ENCODE measurements at regions not wholly inside any gene's neighbourhood (a gene's known extent, or its start where the extent isn't known, plus 50 kb on each side); places are given as distances from the start of the nearest gene placed in this dataset.

DNA sequence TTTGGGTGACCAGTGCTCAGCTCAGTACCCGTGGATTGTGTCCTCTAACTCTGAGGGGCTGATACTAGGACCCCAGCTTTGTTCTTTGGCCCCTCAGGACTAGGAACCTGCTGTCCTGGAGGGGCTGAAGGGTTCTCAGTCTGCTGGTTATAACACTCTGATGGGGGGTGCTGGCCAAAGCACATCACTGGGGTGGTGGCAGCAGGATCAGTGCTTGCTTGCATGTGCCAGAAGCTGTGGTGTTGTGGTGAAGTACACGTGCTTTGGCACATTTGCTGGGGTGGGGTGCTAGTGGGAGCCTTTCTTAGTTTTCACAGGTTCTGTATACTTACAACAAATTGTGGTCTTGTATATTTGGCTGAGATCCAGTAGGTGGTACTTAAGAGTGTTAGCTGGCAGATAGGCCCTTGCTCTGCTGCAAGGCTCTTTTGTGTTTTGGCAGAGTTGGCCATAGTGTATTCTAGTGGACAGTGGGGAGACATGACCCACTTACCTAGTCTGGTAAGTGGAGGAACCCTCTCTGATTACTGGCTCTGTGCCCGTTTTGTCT, 344.3 kb downstream of the EDEM1 start:
- TF ChIP-seq EZH2 (optimal IDR thresholded peaks at IDR 0.05; ENCODE audit: low read depth, low read length) = no peak
- H3K9ac ChIP-seq (ENCODE audit: low read length) = no peak overlapping the region

DNA sequence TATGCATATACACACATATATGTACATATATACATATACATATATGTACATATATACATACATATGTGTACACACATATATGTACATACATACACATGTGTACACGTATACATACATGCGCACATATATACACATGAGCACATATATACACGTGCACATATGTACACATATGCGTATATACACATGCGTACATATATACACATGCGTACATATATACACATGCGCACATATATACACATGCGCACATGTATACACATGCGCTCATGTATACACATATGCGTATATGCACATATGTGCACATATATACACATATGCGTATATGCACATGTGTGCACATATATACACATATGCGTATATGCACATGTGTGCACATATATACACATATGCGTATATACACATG, 353.0 kb downstream of the EDEM1 start:
- TF ChIP-seq EZH2phosphoT487 (IDR thresholded peaks at IDR 0.05; ENCODE audit: low read length) = no peak
- TF ChIP-seq, protein P1, sequence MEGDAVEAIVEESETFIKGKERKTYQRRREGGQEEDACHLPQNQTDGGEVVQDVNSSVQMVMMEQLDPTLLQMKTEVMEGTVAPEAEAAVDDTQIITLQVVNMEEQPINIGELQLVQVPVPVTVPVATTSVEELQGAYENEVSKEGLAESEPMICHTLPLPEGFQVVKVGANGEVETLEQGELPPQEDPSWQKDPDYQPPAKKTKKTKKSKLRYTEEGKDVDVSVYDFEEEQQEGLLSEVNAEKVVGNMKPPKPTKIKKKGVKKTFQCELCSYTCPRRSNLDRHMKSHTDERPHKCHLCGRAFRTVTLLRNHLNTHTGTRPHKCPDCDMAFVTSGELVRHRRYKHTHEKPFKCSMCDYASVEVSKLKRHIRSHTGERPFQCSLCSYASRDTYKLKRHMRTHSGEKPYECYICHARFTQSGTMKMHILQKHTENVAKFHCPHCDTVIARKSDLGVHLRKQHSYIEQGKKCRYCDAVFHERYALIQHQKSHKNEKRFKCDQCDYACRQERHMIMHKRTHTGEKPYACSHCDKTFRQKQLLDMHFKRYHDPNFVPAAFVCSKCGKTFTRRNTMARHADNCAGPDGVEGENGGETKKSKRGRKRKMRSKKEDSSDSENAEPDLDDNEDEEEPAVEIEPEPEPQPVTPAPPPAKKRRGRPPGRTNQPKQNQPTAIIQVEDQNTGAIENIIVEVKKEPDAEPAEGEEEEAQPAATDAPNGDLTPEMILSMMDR (IDR thresholded peaks at IDR 0.05; ENCODE audit: low read length) = no peak
- TF ChIP-seq EZH2 (optimal IDR thresholded peaks at IDR 0.05; ENCODE audit: low read depth, low read length) = no peak
- DNase-seq = no peak
- no peaks in the 10 kb centered on the region for H3K36me3 ChIP-seq (replicated peaks; ENCODE audit: insufficient read depth, low read length)
- no peaks in the 10 kb centered on the region for H3K9me2 ChIP-seq (replicated peaks; ENCODE audit: insufficient read depth, low read length)
- no peaks in the 10 kb centered on the region for H4K20me1 ChIP-seq (ENCODE audit: insufficient read depth, low read length)
- no peak overlapping the region for H3K27ac ChIP-seq (ENCODE audit: low read length)
- no peak overlapping the region for H3K4me2 ChIP-seq (ENCODE audit: low read depth, low read length)
- no peak overlapping the region for H3K9ac ChIP-seq (ENCODE audit: low read length)
- H3F3A ChIP-seq (ENCODE audit: insufficient read depth, low read length) = no peaks in the 10 kb centered on the region
- H3K4me1 ChIP-seq (ENCODE audit: low read length) = no peaks in the 10 kb centered on the region
- no peaks in the 10 kb centered on the region for H3K79me2 ChIP-seq (ENCODE audit: low read length)
- H3K4me3 ChIP-seq (ENCODE audit: low read length) = no peak overlapping the region
- no peaks in the 10 kb centered on the region for H3K27me3 ChIP-seq (replicated peaks; ENCODE audit: insufficient read depth, low read length)
- no peak overlapping the region for H2AFZ ChIP-seq (ENCODE audit: low read length)
- H3K9me3 ChIP-seq (replicated peaks; ENCODE audit: insufficient read depth, low read length) = no peaks in the 10 kb centered on the region

More for the DNA sequence above, 344.3 kb downstream of the EDEM1 start:
- no peaks in the 10 kb centered on the region for H3K9me3 ChIP-seq (replicated peaks; ENCODE audit: insufficient read depth, low read length)
- H3K4me1 ChIP-seq (ENCODE audit: low read length) = no peaks in the 10 kb centered on the region
- H3F3A ChIP-seq (ENCODE audit: insufficient read depth, low read length) = no peaks in the 10 kb centered on the region
- H3K79me2 ChIP-seq (ENCODE audit: low read length) = no peaks in the 10 kb centered on the region
- H3K4me3 ChIP-seq (ENCODE audit: low read length) = no peak overlapping the region
- H2AFZ ChIP-seq (ENCODE audit: low read length) = no peak overlapping the region
- no peaks in the 10 kb centered on the region for H4K20me1 ChIP-seq (ENCODE audit: insufficient read depth, low read length)
- no peak overlapping the region for H3K27ac ChIP-seq (ENCODE audit: low read length)
- H3K27me3 ChIP-seq (replicated peaks; ENCODE audit: insufficient read depth, low read length) = no peaks in the 10 kb centered on the region
- DNase-seq = no peak
- H3K4me2 ChIP-seq (ENCODE audit: low read depth, low read length) = no peak overlapping the region
- no peaks in the 10 kb centered on the region for H3K36me3 ChIP-seq (replicated peaks; ENCODE audit: insufficient read depth, low read length)
- no peaks in the 10 kb centered on the region for H3K9me2 ChIP-seq (replicated peaks; ENCODE audit: insufficient read depth, low read length)

DNA sequence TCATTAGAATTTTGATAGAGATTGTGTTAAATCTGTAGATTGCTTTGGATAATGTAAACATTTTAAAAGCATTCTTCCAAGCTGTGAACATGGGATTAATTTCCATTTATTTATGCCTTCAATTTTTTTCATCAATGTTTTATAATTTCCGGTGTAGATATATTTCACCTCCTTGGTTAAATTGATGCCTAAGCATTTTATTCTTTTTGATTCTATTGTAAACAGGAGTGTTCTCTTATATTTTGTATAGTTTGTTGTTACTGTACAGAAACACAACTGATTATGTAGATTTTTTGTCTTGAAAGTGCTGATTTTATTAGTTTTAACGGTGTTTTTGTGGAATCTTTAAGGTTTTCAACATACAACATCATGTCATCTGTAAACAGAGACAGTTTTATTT, 355.0 kb downstream of the EDEM1 start:
- Histone ChIP-seq H3K36me3 (replicated peaks; ENCODE audit: insufficient read depth, low read length) (no peaks in the 10 kb centered on the region), H3K27ac (ENCODE audit: low read length) (no peak overlapping the region), H4K20me1 (ENCODE audit: insufficient read depth, low read length) (no peaks in the 10 kb centered on the region), H3K9ac (ENCODE audit: low read length) (no peak overlapping the region), H3K4me2 (ENCODE audit: low read depth, low read length) (no peak overlapping the region), H3K9me2 (replicated peaks; ENCODE audit: insufficient read depth, low read length) (no peaks in the 10 kb centered on the region), H3K27me3 (replicated peaks; ENCODE audit: insufficient read depth, low read length) (no peaks in the 10 kb centered on the region), H2AFZ (ENCODE audit: low read length) (no peak overlapping the region), H3K4me1 (ENCODE audit: low read length) (no peaks in the 10 kb centered on the region), H3K9me3 (replicated peaks; ENCODE audit: insufficient read depth, low read length) (no peaks in the 10 kb centered on the region), H3F3A (ENCODE audit: insufficient read depth, low read length) (no peaks in the 10 kb centered on the region), H3K4me3 (ENCODE audit: low read length) (no peak overlapping the region), H3K79me2 (ENCODE audit: low read length) (no peaks in the 10 kb centered on the region)
- TF ChIP-seq EZH2phosphoT487 (IDR thresholded peaks at IDR 0.05; ENCODE audit: low read length) (no peak), EZH2 (optimal IDR thresholded peaks at IDR 0.05; ENCODE audit: low read depth, low read length) (no peak)
- TF ChIP-seq, protein P1 (IDR thresholded peaks at IDR 0.05; ENCODE audit: low read length) = no peak
- no peak for DNase-seq

DNA sequence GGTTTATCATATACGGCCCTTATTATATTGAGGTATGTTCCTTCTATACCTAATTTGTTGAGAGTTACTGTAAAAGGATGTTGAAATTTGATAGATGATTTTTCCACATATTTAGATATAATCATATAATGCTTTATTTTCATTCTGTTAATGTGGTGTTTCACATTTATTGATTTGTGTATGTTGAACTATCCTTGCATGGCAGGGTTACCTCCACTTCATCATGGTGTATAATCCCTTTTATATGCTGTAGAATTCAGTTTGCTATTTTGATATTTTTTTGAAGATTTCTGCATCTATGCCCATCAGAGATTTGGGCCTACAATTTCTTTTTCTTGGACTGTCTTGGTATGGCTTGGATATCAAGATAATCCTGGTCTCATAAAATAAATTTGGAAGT, 355.5 kb downstream of the EDEM1 start:
- Histone ChIP-seq H3K4me3 (ENCODE audit: low read length) (no peak overlapping the region), H3K27ac (ENCODE audit: low read length) (no peak overlapping the region), H3K36me3 (replicated peaks; ENCODE audit: insufficient read depth, low read length) (no peaks in the 10 kb centered on the region), H3K9ac (ENCODE audit: low read length) (no peak overlapping the region), H3K4me1 (ENCODE audit: low read length) (no peaks in the 10 kb centered on the region), H3K27me3 (replicated peaks; ENCODE audit: insufficient read depth, low read length) (no peaks in the 10 kb centered on the region), H3K4me2 (ENCODE audit: low read depth, low read length) (no peak overlapping the region), H3K79me2 (ENCODE audit: low read length) (no peaks in the 10 kb centered on the region), H3K9me2 (replicated peaks; ENCODE audit: insufficient read depth, low read length) (no peaks in the 10 kb centered on the region), H3K9me3 (replicated peaks; ENCODE audit: insufficient read depth, low read length) (no peaks in the 10 kb centered on the region), H2AFZ (ENCODE audit: low read length) (no peak overlapping the region), H4K20me1 (ENCODE audit: insufficient read depth, low read length) (no peaks in the 10 kb centered on the region), H3F3A (ENCODE audit: insufficient read depth, low read length) (no peaks in the 10 kb centered on the region)
- no peak for DNase-seq
- TF ChIP-seq EZH2 (optimal IDR thresholded peaks at IDR 0.05; ENCODE audit: low read depth, low read length) = no peak
- TF ChIP-seq, protein P1 (IDR thresholded peaks at IDR 0.05; ENCODE audit: low read length) = no peak
- TF ChIP-seq EZH2phosphoT487 (IDR thresholded peaks at IDR 0.05; ENCODE audit: low read length) = no peak
